ENCODE measurements at regions not wholly inside any gene's neighbourhood (a gene's known extent, or its start where the extent isn't known, plus 50 kb on each side); places are given as distances from the start of the nearest gene placed in this dataset.

DNA sequence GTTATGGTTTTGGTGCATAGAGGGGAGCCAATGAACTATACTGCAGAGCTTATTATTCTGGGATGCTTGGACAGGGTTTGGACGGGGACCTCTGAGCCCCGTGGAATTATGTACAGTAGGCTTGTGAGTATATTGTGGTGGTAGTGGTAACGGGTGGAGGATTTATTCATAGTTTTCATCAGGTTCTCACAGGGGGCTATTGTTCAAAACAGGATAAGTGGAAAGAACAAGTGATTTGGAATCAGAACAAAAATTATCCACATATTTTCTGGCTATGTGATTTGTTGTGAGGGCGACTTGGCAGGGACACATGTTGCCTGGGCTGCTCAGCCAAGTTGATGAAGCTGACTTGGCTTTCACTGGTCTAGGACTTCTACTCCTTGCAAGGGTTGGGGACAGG is 64.6 kb upstream of the ELOVL5 start:
- no peak for TF ChIP-seq POLR2AphosphoS5 (IDR thresholded peaks at IDR 0.05; ENCODE audit: borderline replicate concordance, low read depth, low read length)
- TF ChIP-seq EZH2 (IDR thresholded peaks at IDR 0.05) = no peak
